SU-DHL-6 (cell line): ENCODE measurements at regions not wholly inside any gene's neighbourhood (a gene's known extent, or its start where the extent isn't known, plus 50 kb on each side); places are given as distances from the start of the nearest gene placed in this dataset.

Experiments
- H2AFZ ChIP-seq: fragments of 200-600 bp; sonication (generic); 2 replicates; pipeline ENCODE4 v1.6.1; 2014; ENCODE audit warnings: low read depth, mild to moderate bottlenecking, moderate library complexity, mixed read lengths, antibody characterized with exemption, low read length; ENCODE audit not compliant: severe bottlenecking
- H3F3A ChIP-seq: fragments of 200-600 bp; shearing (Covaris generic); 2 replicates; pipeline ENCODE4 v1.6.0; 2016; ENCODE audit warnings: antibody characterized with exemption, mild to moderate bottlenecking; ENCODE audit not compliant: insufficient read depth
- H3K27ac ChIP-seq: fragments of 200-600 bp; sonication (generic); 2 replicates; pipeline ENCODE4 v1.5.1; 2016; ENCODE audit warnings: low read depth, mild to moderate bottlenecking, low read length, moderate library complexity, mixed read lengths
- H3K27me3 ChIP-seq: fragments of 200-600 bp; sonication (generic), shearing (Covaris generic); 2 replicates; pipeline ENCODE4 v1.6.0; 2014; ENCODE audit warnings: mild to moderate bottlenecking, low read length
- H3K36me3 ChIP-seq: fragments of 200-600 bp; sonication (generic); 2 replicates; pipeline ENCODE4 v1.6.1; 2014; ENCODE audit warnings: mild to moderate bottlenecking, low read length, mixed read lengths
- H3K4me2 ChIP-seq: fragments of 300-600, 200-600 bp; shearing (Covaris generic), sonication (generic); 2 replicates; pipeline ENCODE4 v1.6.0; 2014; ENCODE audit warnings: low read length, low read depth, mild to moderate bottlenecking; ENCODE audit not compliant: poor library complexity, severe bottlenecking
- H3K4me3 ChIP-seq: fragments of 200-600 bp; sonication (generic); 2 replicates; pipeline ENCODE4 v1.5.1; 2014; ENCODE audit warnings: antibody characterized with exemption, low read length, mild to moderate bottlenecking, mixed read lengths; ENCODE audit not compliant: insufficient read depth, poor library complexity, severe bottlenecking
- H3K79me2 ChIP-seq: fragments of 200-600 bp; sonication (generic); 2 replicates; pipeline ENCODE4 v1.6.1; 2014; ENCODE audit warnings: mild to moderate bottlenecking, low read length, moderate library complexity; ENCODE audit not compliant: insufficient read depth
- H3K9ac ChIP-seq: fragments of 200-600 bp; sonication (generic); 2 replicates; pipeline ENCODE4 v1.7.0; 2014; ENCODE audit warnings: mild to moderate bottlenecking, low read length
- H3K9me2 ChIP-seq: fragments of 200-600 bp; sonication (generic); replicated peaks from 2 replicates; pipeline ENCODE4 v1.6.1; 2014; ENCODE audit warnings: low read length; ENCODE audit not compliant: insufficient read depth
- H3K9me3 ChIP-seq: fragments of 200-600 bp; sonication (generic); 2 replicates; pipeline ENCODE4 v1.6.1; 2014; ENCODE audit warnings: low read length, mixed read lengths; ENCODE audit not compliant: insufficient read depth
- H4K20me1 ChIP-seq: fragments of 200-600 bp; sonication (generic); 2 replicates; pipeline ENCODE4 v1.6.1; 2014; ENCODE audit warnings: low read depth, mild to moderate bottlenecking, antibody characterized with exemption, low read length, moderate library complexity, mixed read lengths
- CTCF ChIP-seq: fragments of 200-600 bp; sonication (generic); IDR thresholded peaks from one replicate; pipeline ENCODE4 v1.5.1; 2017; ENCODE audit warnings: antibody characterized with exemption, mild to moderate bottlenecking, low read length, moderate library complexity; ENCODE audit not compliant: insufficient read depth, poor library complexity, severe bottlenecking
- EZH2phosphoT487 ChIP-seq: fragments of 200-600 bp; sonication (generic), shearing (Covaris generic); conservative IDR thresholded peaks from 2 replicates; pipeline ENCODE4 v1.6.1; 2018; ENCODE audit warnings: mild to moderate bottlenecking, antibody characterized with exemption, low read length, moderate library complexity, mixed read lengths

- H3K4me2 ChIP-seq: no peak overlapping the region
- TF ChIP-seq EZH2phosphoT487: no peak
- TF ChIP-seq CTCF: no peak
- no peaks in the 10 kb centered on the region for H3K36me3 ChIP-seq
- no peaks in the 10 kb centered on the region for H3K27me3 ChIP-seq
- H3F3A ChIP-seq: no peaks in the 10 kb centered on the region
- H3K9ac ChIP-seq: no peak overlapping the region
- no peaks in the 10 kb centered on the region for H3K9me3 ChIP-seq
- no peaks in the 10 kb centered on the region for H3K9me2 ChIP-seq
- no peak overlapping the region for H3K4me3 ChIP-seq
- no peak overlapping the region for H2AFZ ChIP-seq
- no peak overlapping the region for H3K27ac ChIP-seq
- no peaks in the 10 kb centered on the region for H3K79me2 ChIP-seq
- H4K20me1 ChIP-seq: no peaks in the 10 kb centered on the region
Observed at GRCh38 chr18:78246588-78246987, 733.0 kb upstream of the SALL3 start.

- Histone ChIP-seq H3K9me2 (no peaks in the 10 kb centered on the region), H3K27me3 (no peaks in the 10 kb centered on the region), H3K9me3 (no peaks in the 10 kb centered on the region), H3K36me3 (no peaks in the 10 kb centered on the region), H3K9ac (no peak overlapping the region), H3F3A (no peaks in the 10 kb centered on the region), H2AFZ (no peak overlapping the region), H3K27ac (no peak overlapping the region), H3K4me2 (no peak overlapping the region), H4K20me1 (no peaks in the 10 kb centered on the region), H3K4me3 (no peak overlapping the region), H3K79me2 (no peaks in the 10 kb centered on the region)
- TF ChIP-seq EZH2phosphoT487 (no peak), CTCF (no peak)
Observed at GRCh38 chr18:78247615-78248289, 731.9 kb upstream of the SALL3 start.

- Histone ChIP-seq H3K79me2 (no peaks in the 10 kb centered on the region), H2AFZ (no peak overlapping the region), H3K4me2 (no peak overlapping the region), H3K36me3 (no peaks in the 10 kb centered on the region), H3K9ac (no peak overlapping the region), H3F3A (no peaks in the 10 kb centered on the region), H4K20me1 (no peaks in the 10 kb centered on the region), H3K9me3 (no peaks in the 10 kb centered on the region), H3K4me3 (no peak overlapping the region), H3K27ac (no peak overlapping the region), H3K27me3 (no peaks in the 10 kb centered on the region), H3K9me2 (no peaks in the 10 kb centered on the region)
- TF ChIP-seq EZH2phosphoT487 (no peak), CTCF (no peak)
Observed at GRCh38 chr18:78255013-78255412, 724.6 kb upstream of the SALL3 start.
